M059J (cell line): ENCODE measurements at regions not wholly inside any gene's neighbourhood (a gene's known extent, or its start where the extent isn't known, plus 50 kb on each side); places are given as distances from the start of the nearest gene placed in this dataset.
A peak's percentile ranks its signal among the peaks of the same experiment; 100 is the strongest.
"Not testable (repeated sequence)": the region's sequence is repeated elsewhere in the genome, so short reads cannot be mapped to it uniquely, and the experiment has no call there.

Source experiments
- DNase-seq: peaks from one replicate; pipeline ENCODE4 v3.0.0-alpha.2; 2012; ENCODE audit warnings: low read depth

GRCh38 chr9:82382887-82383616, 394.5 kb downstream of the SPATA31D1 start:
- DNase-seq = no peak

DNA sequence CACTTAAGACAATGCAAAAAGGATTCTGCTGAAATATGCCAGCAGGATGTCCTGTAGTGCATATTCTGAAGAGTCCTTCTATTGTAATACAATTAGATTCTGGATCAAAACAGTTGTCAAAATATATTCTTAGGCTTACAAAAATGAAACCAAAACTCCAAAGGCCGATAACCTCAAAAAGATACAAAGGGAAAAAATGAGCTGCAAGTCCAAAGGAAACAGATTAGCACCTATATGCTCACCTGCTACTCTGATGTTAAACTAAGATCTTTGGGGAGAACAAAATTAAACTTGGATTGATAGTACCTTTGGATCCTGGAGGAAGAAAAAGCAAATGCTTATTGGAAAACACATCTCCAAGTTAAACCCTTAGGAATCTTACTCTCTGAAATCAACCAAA, 397.1 kb downstream of the SPATA31D1 start:
- no peak for DNase-seq

DNA sequence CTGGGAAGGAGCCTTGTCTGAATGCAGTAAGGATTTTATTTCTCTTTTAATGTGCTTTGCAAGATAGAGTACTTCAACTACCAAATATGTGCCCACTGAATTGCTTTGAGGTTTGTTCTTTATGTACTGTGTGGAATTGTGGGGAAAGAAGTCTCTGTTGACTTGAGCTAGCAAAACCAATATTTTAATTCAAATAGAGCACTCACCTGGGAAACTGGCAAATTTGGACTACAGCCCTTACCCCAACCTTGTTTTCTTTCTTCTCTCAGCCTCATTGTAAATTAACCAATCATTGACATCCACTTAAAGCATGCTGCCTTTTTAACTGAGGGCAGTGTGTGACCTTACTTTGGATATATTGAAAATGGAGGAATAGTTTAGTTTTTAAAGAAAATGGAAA, 409.0 kb downstream of the SPATA31D1 start:
- DNase-seq = no peak

GRCh38 chr9:82404196-82404870, 415.8 kb downstream of the SPATA31D1 start:
- peak; percentile 39 for DNase-seq

GRCh38 chr9:82404881-82405280, 416.3 kb downstream of the SPATA31D1 start:
- no peak for DNase-seq

- DNase-seq = no peak
These were observed 418.0 kb downstream of the SPATA31D1 start for GRCh38 chr9:82406456-82407085.

DNA sequence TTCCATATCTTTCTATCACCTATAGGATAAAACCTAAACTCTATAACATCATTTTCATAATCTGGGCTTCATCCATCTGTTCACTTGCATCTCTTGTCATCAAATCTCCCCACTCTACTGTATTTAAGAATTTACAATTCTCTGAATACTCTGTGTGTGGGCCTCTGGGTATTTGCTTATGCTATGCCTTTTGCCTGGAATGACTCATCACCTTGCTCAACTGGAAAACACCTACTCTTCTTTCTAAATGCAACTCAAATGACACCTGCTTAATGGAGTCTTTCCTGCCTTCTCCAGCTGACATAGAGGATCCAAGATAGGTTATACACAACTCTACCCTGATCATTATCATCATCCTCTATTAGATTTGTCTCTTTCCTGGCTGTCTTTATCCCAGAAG, 421.7 kb downstream of the SPATA31D1 start:
- DNase-seq = peak; percentile 47

DNA sequence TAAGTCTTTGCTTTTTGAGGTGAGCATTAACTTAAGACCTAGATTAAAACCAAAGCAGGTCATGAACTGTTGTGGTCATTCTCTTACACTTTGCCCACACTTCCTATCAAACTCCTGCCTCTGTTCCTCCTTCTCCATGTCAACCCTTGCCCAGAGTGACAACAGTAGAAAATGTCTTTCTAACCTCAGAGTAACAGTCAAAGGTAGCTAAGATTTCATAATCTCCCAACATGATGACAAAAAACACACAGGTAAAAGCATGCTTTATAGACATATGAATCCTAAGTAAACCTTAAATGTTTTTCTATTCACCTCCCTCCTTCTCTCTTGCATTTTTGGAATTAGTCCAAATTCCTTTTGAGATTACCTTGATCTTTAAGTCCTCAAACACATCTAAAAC, 422.3 kb downstream of the SPATA31D1 start:
- DNase-seq = no peak

- DNase-seq = no peak
These were observed 424.2 kb downstream of the SPATA31D1 start for GRCh38 chr9:82412586-82413305.

GRCh38 chr9:82417501-82417900, 428.9 kb downstream of the SPATA31D1 start:
- no peak for DNase-seq

GRCh38 chr9:82418334-82418733, 429.8 kb downstream of the SPATA31D1 start:
- DNase-seq = peak; percentile 39

DNA sequence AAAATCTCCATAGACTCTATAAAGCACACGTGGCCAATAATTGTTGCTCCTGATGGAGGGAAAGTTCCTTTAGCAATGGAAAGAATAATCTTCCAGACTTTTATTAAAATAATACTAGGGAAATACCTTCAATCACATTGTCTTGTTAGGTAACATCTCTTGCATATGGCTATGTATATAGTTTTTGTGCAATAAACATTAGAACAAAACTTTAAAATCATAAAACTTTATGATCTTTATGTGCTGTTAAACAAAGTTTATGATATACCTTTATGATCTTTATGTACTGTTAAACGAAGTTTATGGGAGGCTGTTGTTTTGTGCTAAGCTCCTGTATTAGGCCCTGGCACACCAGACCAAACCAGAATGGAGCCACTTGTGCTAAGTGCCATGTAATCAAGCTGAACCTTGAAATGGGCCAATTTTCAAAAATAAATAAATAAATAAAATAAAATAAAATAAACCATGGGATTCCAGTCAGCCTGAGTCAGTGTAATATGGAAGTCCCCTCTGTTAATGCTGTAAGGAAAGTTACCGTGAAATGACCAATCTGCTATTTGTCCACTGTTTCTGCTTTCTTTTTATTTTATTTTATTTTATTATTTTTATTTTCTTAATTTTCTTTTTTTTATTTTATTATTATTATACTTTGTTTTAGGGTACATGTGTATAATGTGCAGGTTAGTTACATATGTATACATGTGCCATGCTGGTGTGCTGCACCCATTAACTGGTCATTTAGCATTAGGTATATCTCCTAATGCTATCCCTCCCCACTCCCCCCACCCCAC, 431.3 kb downstream of the SPATA31D1 start:
- DNase-seq = no peak

DNA sequence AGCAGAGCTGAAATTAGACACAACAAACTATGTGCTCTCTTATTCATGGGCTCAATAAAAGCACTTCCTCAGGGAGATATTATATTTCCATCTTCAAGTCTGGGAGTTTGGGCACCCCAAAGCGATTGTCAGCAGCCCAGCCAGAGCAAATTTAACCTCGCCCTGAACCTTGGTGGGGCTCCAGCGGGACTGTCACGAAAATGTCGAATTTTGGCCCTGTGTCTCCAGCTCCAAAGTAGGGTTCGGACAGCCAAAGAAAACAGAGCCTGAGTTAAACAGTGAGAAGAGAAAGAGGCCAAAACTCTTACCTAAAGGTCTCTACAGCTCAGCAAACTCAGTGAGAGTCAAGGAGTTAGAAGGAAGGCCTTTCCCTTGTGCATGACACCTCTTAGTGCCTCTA, 432.9 kb downstream of the SPATA31D1 start:
- DNase-seq = no peak

- DNase-seq = no peak
These were observed 435.1 kb downstream of the SPATA31D1 start for GRCh38 chr9:82423700-82424099.

GRCh38 chr9:82424599-82425120, 436.1 kb downstream of the SPATA31D1 start:
- no peak for DNase-seq

DNA sequence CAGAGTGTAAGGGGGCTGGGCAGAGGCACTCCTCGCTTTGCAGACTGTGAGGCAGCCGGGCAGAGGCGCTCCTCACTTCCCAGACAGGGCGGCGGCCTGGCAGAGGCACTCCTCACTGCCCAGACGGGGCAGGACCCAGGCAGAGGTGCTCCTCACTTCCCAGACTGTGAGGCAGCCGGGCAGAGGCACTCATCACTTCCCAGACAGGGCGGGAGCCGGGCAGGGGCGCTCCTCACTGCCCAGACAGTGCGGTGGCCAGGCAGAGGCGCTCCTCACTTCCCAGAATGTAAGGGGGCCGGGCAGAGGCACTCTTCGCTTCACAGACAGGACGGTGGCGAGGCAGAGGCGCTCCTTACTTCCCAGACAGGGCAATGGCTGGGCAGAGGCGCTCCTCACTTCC, 442.5 kb downstream of the SPATA31D1 start:
- no peak for DNase-seq

- not testable (repeated sequence) for DNase-seq
These were observed 444.8 kb downstream of the SPATA31D1 start for GRCh38 chr9:82433290-82433931.

- DNase-seq = peak; percentile 73
These were observed 447.9 kb downstream of the SPATA31D1 start for GRCh38 chr9:82436475-82436874.

DNA sequence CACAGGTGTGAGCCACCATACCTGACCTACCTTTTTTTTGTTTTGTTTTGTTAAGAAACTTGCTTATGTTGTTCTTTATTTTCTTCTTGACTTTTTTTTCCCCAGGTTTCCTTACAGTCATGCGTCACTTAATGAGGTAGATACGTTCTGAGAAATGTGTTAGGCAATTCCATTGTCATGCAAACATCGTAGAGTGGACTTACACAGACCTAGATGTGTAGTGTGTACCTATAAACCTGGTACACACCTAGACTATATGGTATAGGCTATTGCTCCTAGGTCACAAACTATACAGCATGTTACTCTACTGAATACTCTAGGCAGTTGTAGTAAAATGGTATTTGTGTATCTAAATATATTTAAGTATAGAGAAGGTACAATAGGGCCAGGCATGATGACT, 448.6 kb downstream of the SPATA31D1 start:
- DNase-seq = peak; percentile 56

DNA sequence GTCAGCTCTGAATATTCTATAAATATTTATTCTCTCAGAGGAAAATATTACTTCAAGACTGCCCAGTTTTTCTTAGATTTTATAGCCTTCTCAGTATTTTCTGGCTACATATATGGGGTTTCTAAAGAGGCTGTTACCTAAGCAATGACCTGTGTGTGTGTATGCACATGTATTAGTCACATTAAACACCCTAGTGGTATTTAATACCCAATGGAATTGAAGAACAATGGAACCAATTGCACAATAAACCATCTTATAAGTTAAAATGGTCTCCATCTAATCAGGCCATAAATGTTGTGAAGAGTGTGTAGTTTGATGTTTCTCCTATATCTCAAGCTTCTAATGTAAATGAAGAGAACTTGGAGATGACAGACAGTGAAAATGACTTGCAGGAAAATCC, 450.0 kb downstream of the SPATA31D1 start:
- DNase-seq = no peak

- no peak for DNase-seq
These were observed 454.7 kb downstream of the SPATA31D1 start for GRCh38 chr9:82443312-82443711.
